LNCAP (cell line): ENCODE measurements at regions not wholly inside any gene's neighbourhood (a gene's known extent, or its start where the extent isn't known, plus 50 kb on each side); places are given as distances from the start of the nearest gene placed in this dataset.

Experiments used
- CTCF ChIP-seq: fragments of 450-650 bp; IDR thresholded peaks from 2 replicates; pipeline ENCODE4 v1.5.1; 2017; ENCODE audit warnings: mild to moderate bottlenecking

- TF ChIP-seq CTCF, result no peak
These were observed 197.4 kb upstream of the MTPN start for GRCh38 chr7:136174477-136175125.

- no peak for TF ChIP-seq CTCF
These were observed 196.7 kb upstream of the MTPN start for GRCh38 chr7:136173874-136174273.

GRCh38 chr7:136171233-136171632 is 194.1 kb upstream of the MTPN start:
- TF ChIP-seq CTCF, result no peak

GRCh38 chr7:136168821-136169220 is 191.7 kb upstream of the MTPN start:
- TF ChIP-seq CTCF, result no peak

- no peak for TF ChIP-seq CTCF
These were observed 190.8 kb upstream of the MTPN start for GRCh38 chr7:136167991-136168390.

- no peak for TF ChIP-seq CTCF
These were observed 189.4 kb upstream of the MTPN start for GRCh38 chr7:136166521-136166920.

- no peak for TF ChIP-seq CTCF
These were observed 186.2 kb upstream of the MTPN start for GRCh38 chr7:136163340-136163801.

GRCh38 chr7:136150311-136150710 is 173.2 kb upstream of the MTPN start:
- no peak for TF ChIP-seq CTCF
